Erythroblast (primary cell): ENCODE measurements at regions not wholly inside any gene's neighbourhood (a gene's known extent, or its start where the extent isn't known, plus 50 kb on each side); places are given as distances from the start of the nearest gene placed in this dataset.

ENCODE experiments used
- DNase-seq, 2 experiments: peaks; one replicate each; lab custom pipeline; 2025; lab: John Stamatoyannopoulos, UW
- GATA1 ChIP-seq: IDR thresholded peaks from 2 replicates; pipeline ENCODE4 v1.6.1; 2011; ENCODE audit warnings: low read depth, mild to moderate bottlenecking, control low read depth, low read length, moderate library complexity
- POLR2A ChIP-seq: IDR thresholded peaks from 2 replicates; pipeline ENCODE4 v1.6.1; 2011; ENCODE audit warnings: mild to moderate bottlenecking, low read length

GRCh38 chr11:127902382-127902781 is 685.0 kb downstream of the ETS1 start:
- TF ChIP-seq POLR2A (no peak), GATA1 (no peak)
- DNase-seq: no peak

- no peak for DNase-seq
- TF ChIP-seq GATA1 (no peak), POLR2A (no peak)
These were observed 688.7 kb downstream of the ETS1 start for GRCh38 chr11:127898422-127899365.

GRCh38 chr11:127895776-127896175 is 691.6 kb downstream of the ETS1 start:
- TF ChIP-seq GATA1: no peak
- no peak for TF ChIP-seq POLR2A
- no peak for DNase-seq

- TF ChIP-seq POLR2A: no peak
- no peak for TF ChIP-seq GATA1
These were observed 693.0 kb downstream of the ETS1 start for GRCh38 chr11:127894316-127894715.

GRCh38 chr11:127890030-127890615 is 697.2 kb downstream of the ETS1 start:
- no peak for DNase-seq
- TF ChIP-seq GATA1 (no peak), POLR2A (no peak)

More at GRCh38 chr11:127894316-127894715, 693.0 kb downstream of the ETS1 start:
- DNase-seq: no peak

- TF ChIP-seq GATA1 (no peak), POLR2A (no peak)
- DNase-seq: no peak
These were observed 699.0 kb downstream of the ETS1 start for GRCh38 chr11:127888386-127888785.

- no peak for TF ChIP-seq GATA1
- no peak for TF ChIP-seq POLR2A
- DNase-seq: no peak
These were observed 712.2 kb downstream of the ETS1 start for GRCh38 chr11:127875131-127875530.

GRCh38 chr11:127873478-127873877 is 713.9 kb downstream of the ETS1 start:
- TF ChIP-seq GATA1: no peak
- TF ChIP-seq POLR2A: no peak
- no peak for DNase-seq

GRCh38 chr11:127866109-127866508 is 721.2 kb downstream of the ETS1 start:
- TF ChIP-seq POLR2A: no peak
- no peak for TF ChIP-seq GATA1
- no peak for DNase-seq

GRCh38 chr11:127864861-127865260 is 722.5 kb downstream of the ETS1 start:
- DNase-seq: no peak
- no peak for TF ChIP-seq GATA1
- TF ChIP-seq POLR2A: no peak

- TF ChIP-seq POLR2A: no peak
- TF ChIP-seq GATA1: no peak
- DNase-seq: no peak
These were observed 725.0 kb downstream of the ETS1 start for GRCh38 chr11:127862406-127862805.

- TF ChIP-seq POLR2A (no peak), GATA1 (no peak)
- no peak for DNase-seq
These were observed 727.4 kb downstream of the ETS1 start for GRCh38 chr11:127859941-127860354.

- TF ChIP-seq GATA1 (no peak), POLR2A (no peak)
These were observed 742.5 kb downstream of the ETS1 start for GRCh38 chr11:127844876-127845275.

GRCh38 chr11:127843483-127844396 is 743.6 kb downstream of the ETS1 start:
- TF ChIP-seq POLR2A: no peak
- TF ChIP-seq GATA1: no peak
- DNase-seq: peak; percentile 39 to 65

More at GRCh38 chr11:127844876-127845275, 742.5 kb downstream of the ETS1 start:
- DNase-seq: no peak
